ENCODE measurements at regions not wholly inside any gene's neighbourhood (a gene's known extent, or its start where the extent isn't known, plus 50 kb on each side); places are given as distances from the start of the nearest gene placed in this dataset.
"Not testable (repeated sequence)": the region's sequence is repeated elsewhere in the genome, so short reads cannot be mapped to it uniquely, and the experiment has no call there.

GRCh38 chr5:92945605-92946097, 635.4 kb downstream of the NR2F1-AS1 start:
- no peaks in the 10 kb centered on the region for H3K27me3 Mint-ChIP-seq (ENCODE audit: low read depth)
- H3K27ac Mint-ChIP-seq, result no peak overlapping the region
- no peaks in the 10 kb centered on the region for H3K36me3 Mint-ChIP-seq (ENCODE audit: low read depth)
- no peak for DNase-seq (ENCODE audit: low spot score)
- no peaks in the 10 kb centered on the region for H3K4me1 Mint-ChIP-seq (ENCODE audit: low read depth)
- H3K4me3 Mint-ChIP-seq, result no peak overlapping the region
- peaks cover 4% of the 10 kb centered on the region for H3K9me3 Mint-ChIP-seq

- H3K4me1 Mint-ChIP-seq (ENCODE audit: low read depth), result no peaks in the 10 kb centered on the region
- H3K27ac Mint-ChIP-seq, result no peak overlapping the region
- H3K9me3 Mint-ChIP-seq, result peaks cover 2% of the 10 kb centered on the region
- no peak for DNase-seq (ENCODE audit: low spot score)
- H3K4me3 Mint-ChIP-seq, result no peak overlapping the region
- no peaks in the 10 kb centered on the region for H3K27me3 Mint-ChIP-seq (ENCODE audit: low read depth)
- H3K36me3 Mint-ChIP-seq (ENCODE audit: low read depth), result no peaks in the 10 kb centered on the region
These were observed 636.0 kb downstream of the NR2F1-AS1 start for GRCh38 chr5:92944903-92945604.

- H3K9me3 Mint-ChIP-seq, result no peaks in the 10 kb centered on the region
These were observed 636.7 kb downstream of the NR2F1-AS1 start for GRCh38 chr5:92944337-92944736.

GRCh38 chr5:92942762-92943161, 638.3 kb downstream of the NR2F1-AS1 start:
- no peak overlapping the region for H3K4me3 Mint-ChIP-seq
- no peaks in the 10 kb centered on the region for H3K36me3 Mint-ChIP-seq (ENCODE audit: low read depth)
- no peaks in the 10 kb centered on the region for H3K27me3 Mint-ChIP-seq (ENCODE audit: low read depth)
- no peaks in the 10 kb centered on the region for H3K4me1 Mint-ChIP-seq (ENCODE audit: low read depth)
- no peak overlapping the region for H3K27ac Mint-ChIP-seq
- DNase-seq (ENCODE audit: low spot score), result no peak
- H3K9me3 Mint-ChIP-seq, result no peaks in the 10 kb centered on the region

More at GRCh38 chr5:92944337-92944736, 636.7 kb downstream of the NR2F1-AS1 start:
- DNase-seq (ENCODE audit: low spot score), result no peak
- no peaks in the 10 kb centered on the region for H3K27me3 Mint-ChIP-seq (ENCODE audit: low read depth)
- H3K36me3 Mint-ChIP-seq (ENCODE audit: low read depth), result no peaks in the 10 kb centered on the region
- no peak overlapping the region for H3K27ac Mint-ChIP-seq
- H3K4me3 Mint-ChIP-seq, result no peak overlapping the region
- no peaks in the 10 kb centered on the region for H3K4me1 Mint-ChIP-seq (ENCODE audit: low read depth)

- H3K4me1 Mint-ChIP-seq (ENCODE audit: low read depth), result no peaks in the 10 kb centered on the region
- no peaks in the 10 kb centered on the region for H3K36me3 Mint-ChIP-seq (ENCODE audit: low read depth)
- no peaks in the 10 kb centered on the region for H3K27me3 Mint-ChIP-seq (ENCODE audit: low read depth)
- no peak overlapping the region for H3K27ac Mint-ChIP-seq
- no peak overlapping the region for H3K4me3 Mint-ChIP-seq
- DNase-seq (ENCODE audit: low spot score), result no peak
- H3K9me3 Mint-ChIP-seq, result no peaks in the 10 kb centered on the region
These were observed 639.2 kb downstream of the NR2F1-AS1 start for GRCh38 chr5:92941806-92942205.

GRCh38 chr5:92939428-92939827, 641.6 kb downstream of the NR2F1-AS1 start:
- no peaks in the 10 kb centered on the region for H3K27me3 Mint-ChIP-seq (ENCODE audit: low read depth)
- DNase-seq (ENCODE audit: low spot score), result no peak
- H3K27ac Mint-ChIP-seq, result no peak overlapping the region
- H3K4me1 Mint-ChIP-seq (ENCODE audit: low read depth), result no peaks in the 10 kb centered on the region
- no peaks in the 10 kb centered on the region for H3K36me3 Mint-ChIP-seq (ENCODE audit: low read depth)
- H3K4me3 Mint-ChIP-seq, result no peak overlapping the region
- H3K9me3 Mint-ChIP-seq, result no peaks in the 10 kb centered on the region

- not testable (repeated sequence) for H3K27ac Mint-ChIP-seq; H3K27me3 Mint-ChIP-seq (ENCODE audit: low read depth); H3K4me3 Mint-ChIP-seq; H3K36me3 Mint-ChIP-seq (ENCODE audit: low read depth); DNase-seq (ENCODE audit: low spot score); H3K4me1 Mint-ChIP-seq (ENCODE audit: low read depth); H3K9me3 Mint-ChIP-seq
These were observed 643.6 kb downstream of the NR2F1-AS1 start for GRCh38 chr5:92937396-92937795.

- no peaks in the 10 kb centered on the region for H3K36me3 Mint-ChIP-seq (ENCODE audit: low read depth)
- H3K27ac Mint-ChIP-seq, result no peak overlapping the region
- no peak for DNase-seq (ENCODE audit: low spot score)
- H3K27me3 Mint-ChIP-seq (ENCODE audit: low read depth), result no peaks in the 10 kb centered on the region
- no peaks in the 10 kb centered on the region for H3K9me3 Mint-ChIP-seq
- H3K4me1 Mint-ChIP-seq (ENCODE audit: low read depth), result no peaks in the 10 kb centered on the region
- no peak overlapping the region for H3K4me3 Mint-ChIP-seq
These were observed 651.0 kb downstream of the NR2F1-AS1 start for GRCh38 chr5:92930057-92930456.

- Mint-ChIP-seq H3K27me3 (ENCODE audit: low read depth) (no peaks in the 10 kb centered on the region), H3K4me1 (ENCODE audit: low read depth) (no peaks in the 10 kb centered on the region), H3K36me3 (ENCODE audit: low read depth) (no peaks in the 10 kb centered on the region), H3K27ac (no peak overlapping the region), H3K4me3 (no peak overlapping the region), H3K9me3 (no peaks in the 10 kb centered on the region)
- DNase-seq (ENCODE audit: low spot score), result no peak
These were observed 653.7 kb downstream of the NR2F1-AS1 start for GRCh38 chr5:92927291-92927778.

GRCh38 chr5:92923885-92924284, 657.1 kb downstream of the NR2F1-AS1 start:
- no peaks in the 10 kb centered on the region for H3K9me3 Mint-ChIP-seq
- no peak for DNase-seq (ENCODE audit: low spot score)
- no peaks in the 10 kb centered on the region for H3K4me1 Mint-ChIP-seq (ENCODE audit: low read depth)
- no peaks in the 10 kb centered on the region for H3K36me3 Mint-ChIP-seq (ENCODE audit: low read depth)
- H3K27ac Mint-ChIP-seq, result no peak overlapping the region
- no peaks in the 10 kb centered on the region for H3K27me3 Mint-ChIP-seq (ENCODE audit: low read depth)
- H3K4me3 Mint-ChIP-seq, result no peak overlapping the region

GRCh38 chr5:92922231-92922967, 658.6 kb downstream of the NR2F1-AS1 start:
- no peak overlapping the region for H3K27ac Mint-ChIP-seq
- no peaks in the 10 kb centered on the region for H3K4me1 Mint-ChIP-seq (ENCODE audit: low read depth)
- no peaks in the 10 kb centered on the region for H3K36me3 Mint-ChIP-seq (ENCODE audit: low read depth)
- H3K9me3 Mint-ChIP-seq, result no peaks in the 10 kb centered on the region
- H3K27me3 Mint-ChIP-seq (ENCODE audit: low read depth), result no peaks in the 10 kb centered on the region
- no peak for DNase-seq (ENCODE audit: low spot score)
- no peak overlapping the region for H3K4me3 Mint-ChIP-seq

- Mint-ChIP-seq H3K9me3 (no peaks in the 10 kb centered on the region), H3K27me3 (ENCODE audit: low read depth) (no peaks in the 10 kb centered on the region), H3K4me1 (ENCODE audit: low read depth) (no peaks in the 10 kb centered on the region), H3K36me3 (ENCODE audit: low read depth) (no peaks in the 10 kb centered on the region), H3K27ac (no peak overlapping the region), H3K4me3 (no peak overlapping the region)
- no peak for DNase-seq (ENCODE audit: low spot score)
These were observed 664.0 kb downstream of the NR2F1-AS1 start for GRCh38 chr5:92917044-92917443.

GRCh38 chr5:92916036-92916435, 665.0 kb downstream of the NR2F1-AS1 start:
- no peak for DNase-seq (ENCODE audit: low spot score)
- H3K27me3 Mint-ChIP-seq (ENCODE audit: low read depth), result no peaks in the 10 kb centered on the region
- H3K27ac Mint-ChIP-seq, result no peak overlapping the region
- no peaks in the 10 kb centered on the region for H3K9me3 Mint-ChIP-seq
- no peaks in the 10 kb centered on the region for H3K4me1 Mint-ChIP-seq (ENCODE audit: low read depth)
- H3K36me3 Mint-ChIP-seq (ENCODE audit: low read depth), result no peaks in the 10 kb centered on the region
- no peak overlapping the region for H3K4me3 Mint-ChIP-seq

- H3K9me3 Mint-ChIP-seq, result no peaks in the 10 kb centered on the region
These were observed 668.7 kb downstream of the NR2F1-AS1 start for GRCh38 chr5:92912283-92912682.

More at GRCh38 chr5:92912283-92912682, 668.7 kb downstream of the NR2F1-AS1 start:
- H3K36me3 Mint-ChIP-seq (ENCODE audit: low read depth), result no peaks in the 10 kb centered on the region
- no peaks in the 10 kb centered on the region for H3K27me3 Mint-ChIP-seq (ENCODE audit: low read depth)
- no peaks in the 10 kb centered on the region for H3K4me1 Mint-ChIP-seq (ENCODE audit: low read depth)
- H3K4me3 Mint-ChIP-seq, result no peak overlapping the region
- DNase-seq (ENCODE audit: low spot score), result no peak
- no peak overlapping the region for H3K27ac Mint-ChIP-seq
